IMR-90 (cell line): ENCODE measurements at regions not wholly inside any gene's neighbourhood (a gene's known extent, or its start where the extent isn't known, plus 50 kb on each side); places are given as distances from the start of the nearest gene placed in this dataset.

Experiments
- CEBPB ChIP-seq: IDR thresholded peaks from 2 replicates; pipeline ENCODE4 v1.6.1; 2012; ENCODE audit warnings: low read depth, low read length, improper control_type of control experiment
- CTCF ChIP-seq: conservative IDR thresholded peaks from 2 replicates; pipeline ENCODE4 v1.5.1; 2012; ENCODE audit warnings: mild to moderate bottlenecking, low read depth, low read length, improper control_type of control experiment
- FOS ChIP-seq: fragments of 150-350 bp; IDR thresholded peaks from 2 replicates; pipeline ENCODE4 v1.6.1; 2016; ENCODE audit warnings: low read depth, low read length
- MAFK ChIP-seq: IDR thresholded peaks from 2 replicates; pipeline ENCODE4 v1.6.1; 2012; ENCODE audit warnings: low read depth, low read length, improper control_type of control experiment
- MAZ ChIP-seq: IDR thresholded peaks from 2 replicates; pipeline ENCODE4 v1.6.1; 2012; ENCODE audit warnings: low read depth, mild to moderate bottlenecking, low read length, improper control_type of control experiment, moderate library complexity, borderline replicate concordance
- MXI1 ChIP-seq: IDR thresholded peaks from 2 replicates; pipeline ENCODE4 v1.6.1; 2012; ENCODE audit warnings: low read depth, mild to moderate bottlenecking, low read length, moderate library complexity, borderline replicate concordance
- POLR2A ChIP-seq: IDR thresholded peaks from 2 replicates; pipeline ENCODE4 v1.6.1; 2012; ENCODE audit warnings: mild to moderate bottlenecking, low read depth, low read length
- RAD21 ChIP-seq: IDR thresholded peaks from 2 replicates; pipeline ENCODE4 v1.6.1; 2012; ENCODE audit warnings: low read length, improper control_type of control experiment
- RCOR1 ChIP-seq: IDR thresholded peaks from 2 replicates; pipeline ENCODE4 v1.6.1; 2012; ENCODE audit warnings: mild to moderate bottlenecking, low read length, improper control_type of control experiment; ENCODE audit not compliant: insufficient replicate concordance
- RFX5 ChIP-seq: IDR thresholded peaks from 2 replicates; pipeline ENCODE4 v1.8.0; 2012; ENCODE audit warnings: low read depth, mild to moderate bottlenecking, low read length, moderate library complexity
- SMC3 ChIP-seq: fragments of 150-350 bp; IDR thresholded peaks from 2 replicates; pipeline ENCODE4 v1.6.1; 2016; ENCODE audit warnings: low read depth, mild to moderate bottlenecking, antibody characterized with exemption, low read length, moderate library complexity
- USF2 ChIP-seq: fragments of 150-350 bp; IDR thresholded peaks from 2 replicates; pipeline ENCODE4 v1.6.1; 2017; ENCODE audit warnings: mild to moderate bottlenecking, antibody characterized with exemption, low read length, low read depth

DNA sequence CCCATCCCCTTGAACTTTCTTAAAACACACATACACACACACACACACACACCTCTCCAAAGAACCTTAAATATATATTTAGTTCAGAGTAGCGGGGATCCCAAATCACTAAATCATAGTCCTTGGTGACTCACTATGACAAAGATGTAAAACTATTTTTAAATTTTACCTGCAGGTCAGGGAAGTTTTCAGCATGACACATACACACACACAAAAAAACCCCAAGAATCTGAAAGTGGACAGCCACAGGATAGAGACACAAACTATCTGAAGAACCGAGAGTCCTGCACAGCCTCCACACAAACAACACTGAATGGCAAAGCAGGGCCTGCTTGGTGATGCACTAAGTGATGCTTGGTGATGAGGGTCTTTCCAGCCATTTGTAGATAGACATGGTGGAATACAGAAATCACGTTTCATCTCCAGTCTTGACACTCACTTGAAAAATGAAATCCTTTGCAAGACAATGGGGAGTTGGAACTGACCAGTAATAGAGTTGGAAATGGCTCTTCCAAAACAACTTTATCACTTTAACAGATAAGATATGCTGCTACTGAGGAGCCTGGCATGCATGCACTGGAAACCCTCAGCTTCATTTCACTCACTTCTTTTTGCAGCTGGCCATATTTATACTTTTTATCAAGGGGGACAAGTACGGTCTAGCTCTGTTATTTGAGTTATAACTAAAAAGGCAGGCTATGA, 307.3 kb downstream of the RAPGEF2 start:
- TF ChIP-seq CTCF (no peak), POLR2A (no peak), MAZ (no peak), CEBPB (no peak), MXI1 (no peak), RAD21 (no peak), SMC3 (no peak), RFX5 (no peak), MAFK (no peak), FOS (no peak), RCOR1 (no peak), USF2 (no peak)
